ENCODE measurements at regions not wholly inside any gene's neighbourhood (a gene's known extent, or its start where the extent isn't known, plus 50 kb on each side); places are given as distances from the start of the nearest gene placed in this dataset.

DNA sequence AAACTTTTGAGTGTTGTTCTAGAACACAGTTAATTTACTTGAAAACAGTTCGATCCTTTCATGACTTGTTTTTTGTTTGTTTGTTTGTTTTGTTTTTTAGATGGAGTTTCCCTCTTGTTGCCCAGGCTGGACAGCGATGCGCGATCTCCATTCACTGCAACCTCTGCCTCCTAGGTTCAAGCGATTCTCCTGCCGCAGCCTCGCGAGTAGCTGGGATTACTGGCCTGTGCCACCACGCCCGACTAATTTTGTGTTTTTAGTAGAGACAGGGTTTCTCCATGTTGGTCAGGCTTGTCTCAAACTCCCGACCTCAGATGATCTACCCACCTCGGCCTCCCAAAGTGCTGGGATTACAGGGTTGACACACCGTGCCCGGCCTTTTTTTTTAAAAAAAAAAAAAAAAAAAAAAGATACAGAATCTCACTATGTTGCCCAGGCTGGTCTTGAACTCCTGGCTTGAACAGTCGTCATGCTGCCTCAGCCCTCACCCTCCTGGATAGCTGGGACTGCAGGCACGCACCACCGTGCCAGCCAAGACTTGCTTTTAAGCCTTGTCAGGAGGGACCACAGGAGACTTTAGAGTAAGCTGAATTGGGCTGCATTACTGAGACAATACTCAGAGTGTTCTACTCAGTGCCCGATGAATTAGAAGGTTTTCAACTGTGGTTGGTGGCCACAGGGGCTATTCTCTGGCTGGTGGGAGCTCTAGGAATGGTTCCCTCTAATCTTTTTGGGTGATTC, 76.7 kb upstream of the SLC22A16 start:
- TF ChIP-seq, protein P1, sequence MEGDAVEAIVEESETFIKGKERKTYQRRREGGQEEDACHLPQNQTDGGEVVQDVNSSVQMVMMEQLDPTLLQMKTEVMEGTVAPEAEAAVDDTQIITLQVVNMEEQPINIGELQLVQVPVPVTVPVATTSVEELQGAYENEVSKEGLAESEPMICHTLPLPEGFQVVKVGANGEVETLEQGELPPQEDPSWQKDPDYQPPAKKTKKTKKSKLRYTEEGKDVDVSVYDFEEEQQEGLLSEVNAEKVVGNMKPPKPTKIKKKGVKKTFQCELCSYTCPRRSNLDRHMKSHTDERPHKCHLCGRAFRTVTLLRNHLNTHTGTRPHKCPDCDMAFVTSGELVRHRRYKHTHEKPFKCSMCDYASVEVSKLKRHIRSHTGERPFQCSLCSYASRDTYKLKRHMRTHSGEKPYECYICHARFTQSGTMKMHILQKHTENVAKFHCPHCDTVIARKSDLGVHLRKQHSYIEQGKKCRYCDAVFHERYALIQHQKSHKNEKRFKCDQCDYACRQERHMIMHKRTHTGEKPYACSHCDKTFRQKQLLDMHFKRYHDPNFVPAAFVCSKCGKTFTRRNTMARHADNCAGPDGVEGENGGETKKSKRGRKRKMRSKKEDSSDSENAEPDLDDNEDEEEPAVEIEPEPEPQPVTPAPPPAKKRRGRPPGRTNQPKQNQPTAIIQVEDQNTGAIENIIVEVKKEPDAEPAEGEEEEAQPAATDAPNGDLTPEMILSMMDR (IDR thresholded peaks at IDR 0.05; ENCODE audit: unreplicated experiment in 3 of 3) = no peak
- Mint-ChIP-seq H3K27ac (no peak overlapping the region), H3K4me3 (no peak overlapping the region), H3K36me3 (ENCODE audit: low read depth) (peaks cover 4% of the 10 kb centered on the region), H3K27me3 (ENCODE audit: low read depth) (peaks cover under 1% of the 10 kb centered on the region), H3K9me3 (peaks cover 22% of the 10 kb centered on the region), H3K4me1 (no peaks in the 10 kb centered on the region)

DNA sequence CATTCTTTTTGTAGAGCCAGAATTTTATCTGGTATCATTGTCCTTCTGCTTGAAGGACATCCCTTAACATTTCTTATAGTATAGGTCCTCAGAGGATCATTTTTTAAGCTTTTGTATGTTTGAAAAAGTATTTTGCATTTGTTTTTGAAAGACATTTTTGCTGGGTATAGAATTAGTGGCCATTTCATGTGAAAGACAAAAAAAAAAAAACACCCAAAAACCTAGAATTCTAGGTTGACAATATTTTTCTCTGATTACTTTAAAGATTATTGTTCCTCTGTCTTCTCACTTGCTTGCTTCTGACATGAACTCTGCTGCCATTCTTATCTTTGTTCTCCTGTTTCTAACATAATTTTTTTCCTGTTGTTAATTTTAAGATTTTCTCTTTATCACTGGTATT, 75.7 kb upstream of the SLC22A16 start:
- H3K27ac Mint-ChIP-seq = no peak overlapping the region
- H3K27me3 Mint-ChIP-seq (ENCODE audit: low read depth) = no peaks in the 10 kb centered on the region
- peaks cover 4% of the 10 kb centered on the region for H3K36me3 Mint-ChIP-seq (ENCODE audit: low read depth)
- H3K4me1 Mint-ChIP-seq = no peaks in the 10 kb centered on the region
- H3K9me3 Mint-ChIP-seq = peaks cover 25% of the 10 kb centered on the region
- H3K4me3 Mint-ChIP-seq = no peak overlapping the region
- TF ChIP-seq, protein P1 (IDR thresholded peaks at IDR 0.05; ENCODE audit: unreplicated experiment in 3 of 3) = no peak

DNA sequence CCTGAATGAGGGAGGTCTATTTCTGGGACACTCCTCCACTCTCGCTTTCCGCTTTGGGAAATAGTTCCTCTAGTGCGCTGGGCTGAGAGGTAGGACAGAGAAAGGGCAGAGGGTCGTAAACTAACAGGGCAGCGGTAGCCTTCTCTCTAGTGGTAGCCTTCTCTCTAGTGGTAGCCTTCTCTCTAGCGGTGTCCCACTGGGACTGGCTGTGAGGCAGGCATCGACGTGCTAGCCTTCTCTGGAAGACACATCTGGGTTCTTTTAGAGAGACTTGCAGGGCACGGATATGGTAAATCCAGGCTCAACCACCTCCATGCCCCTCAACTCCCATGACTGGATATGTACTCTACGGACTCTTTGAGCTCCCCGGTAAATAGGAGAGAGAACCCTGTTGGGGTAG, 74.7 kb upstream of the SLC22A16 start:
- Mint-ChIP-seq H3K27me3 (ENCODE audit: low read depth) (peaks cover 4% of the 10 kb centered on the region), H3K9me3 (peaks cover 30% of the 10 kb centered on the region)
- TF ChIP-seq, protein P1 (IDR thresholded peaks at IDR 0.05; ENCODE audit: unreplicated experiment in 3 of 3) = no peak

DNA sequence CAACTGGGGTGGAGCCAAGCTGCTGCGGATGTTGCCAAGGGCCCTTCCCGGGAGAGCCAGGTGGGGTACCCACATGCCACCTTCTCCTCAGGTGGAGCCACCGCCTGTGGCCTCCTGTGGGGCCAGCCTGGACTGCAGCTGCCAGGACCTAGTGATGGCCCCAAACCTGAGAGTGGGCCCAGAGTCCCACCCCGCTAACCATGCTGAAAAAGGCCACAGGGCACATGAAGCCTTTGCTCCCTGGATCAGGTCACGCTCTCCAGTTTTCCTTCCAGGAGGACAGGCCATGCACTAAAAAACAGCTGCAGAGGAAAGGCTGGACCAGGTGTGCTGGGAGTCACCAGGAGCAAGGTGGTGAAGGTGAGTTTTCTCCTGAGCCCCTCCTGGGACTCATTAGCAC, 73.9 kb upstream of the SLC22A16 start:
- H3K9me3 Mint-ChIP-seq = peaks cover 33% of the 10 kb centered on the region
- TF ChIP-seq, protein P1 (IDR thresholded peaks at IDR 0.05; ENCODE audit: unreplicated experiment in 3 of 3) = no peak
- H3K27ac Mint-ChIP-seq = no peak overlapping the region
- peaks cover 4% of the 10 kb centered on the region for H3K27me3 Mint-ChIP-seq (ENCODE audit: low read depth)
- no peaks in the 10 kb centered on the region for H3K4me1 Mint-ChIP-seq
- no peak overlapping the region for H3K4me3 Mint-ChIP-seq
- peaks cover 8% of the 10 kb centered on the region for H3K36me3 Mint-ChIP-seq (ENCODE audit: low read depth)

More for the DNA sequence above, 74.7 kb upstream of the SLC22A16 start:
- H3K36me3 Mint-ChIP-seq (ENCODE audit: low read depth) = peaks cover 8% of the 10 kb centered on the region
- H3K4me1 Mint-ChIP-seq = no peaks in the 10 kb centered on the region
- H3K27ac Mint-ChIP-seq = no peak overlapping the region
- no peak overlapping the region for H3K4me3 Mint-ChIP-seq

DNA sequence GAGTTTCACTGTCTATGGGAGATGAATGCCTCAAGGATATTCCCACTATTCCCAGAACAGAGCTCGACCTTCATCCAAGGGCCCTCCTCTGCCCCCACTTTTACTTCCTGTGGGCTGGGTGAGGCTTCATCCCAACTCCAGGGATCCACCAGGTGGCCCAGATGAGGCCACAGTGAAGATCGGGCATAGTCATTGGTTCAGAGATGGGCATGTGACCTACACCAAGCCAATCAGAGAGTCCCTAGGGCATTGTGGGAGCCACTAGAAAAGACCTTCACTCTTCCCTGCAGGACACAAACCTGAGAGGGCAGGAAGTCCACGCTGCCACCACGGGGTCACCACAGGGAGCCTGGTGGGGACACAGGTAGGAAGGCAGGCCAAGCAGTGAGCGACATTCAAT, 72.9 kb upstream of the SLC22A16 start:
- H3K27ac Mint-ChIP-seq = no peak overlapping the region
- TF ChIP-seq, protein P1 (IDR thresholded peaks at IDR 0.05; ENCODE audit: unreplicated experiment in 3 of 3) = no peak
- peaks cover 4% of the 10 kb centered on the region for H3K27me3 Mint-ChIP-seq (ENCODE audit: low read depth)
- H3K9me3 Mint-ChIP-seq = peaks cover 36% of the 10 kb centered on the region
- H3K36me3 Mint-ChIP-seq (ENCODE audit: low read depth) = peaks cover 8% of the 10 kb centered on the region
- no peaks in the 10 kb centered on the region for H3K4me1 Mint-ChIP-seq
- no peak overlapping the region for H3K4me3 Mint-ChIP-seq
